Endothelial cell of umbilical vein (primary cell): ENCODE measurements at regions not wholly inside any gene's neighbourhood (a gene's known extent, or its start where the extent isn't known, plus 50 kb on each side); places are given as distances from the start of the nearest gene placed in this dataset.

ENCODE experiments used
- BruUV-seq: library from RNA; stranded (reverse); fragments of 400-500 nt; replicated peaks from 2 replicates; lab custom pipeline; 2021; lab: Mats Ljungman, UMichigan
- CTCF ChIA-PET: fragments of 300-600, 350-600 bp; sonication (Branson Sonifier 250); formaldehyde crosslinking; loops from one replicate; lab custom pipeline; 2021; ENCODE audit warnings: antibody characterized with exemption, inconsistent platforms; lab: Charles Lee
- POLR2A ChIA-PET: fragments of 300-600, 350-600 bp; sonication (Branson Sonifier 250); formaldehyde crosslinking; loops from one replicate; lab custom pipeline; 2021; ENCODE audit warnings: antibody characterized with exemption, inconsistent platforms; lab: Charles Lee
- DNase-seq: peaks from one replicate; pipeline ENCODE4 v3.0.0-alpha.2; 2011; ENCODE audit warnings: low read depth, low spot score
- FAIRE-seq: peaks from 2 replicates; lab custom pipeline; 2011; peaks lifted over from hg19 to GRCh38; lab: Jason Lieb, UNC
- H2AFZ ChIP-seq: 2 replicates; pipeline ENCODE4 v1.6.0; 2012; ENCODE audit warnings: low read depth, low read length, control low read depth, inconsistent platforms
- H3K27ac ChIP-seq: 2 replicates; pipeline ENCODE4 v1.5.1; 2011; ENCODE audit warnings: low read depth, mild to moderate bottlenecking, control low read depth, low read length, moderate library complexity; ENCODE audit not compliant: insufficient read depth
- H3K27me3 ChIP-seq, 2 experiments: 2 replicates each; pipeline versions ENCODE4 v1.6.0 to v1.6.1; 2011; ENCODE audit warnings: low read length in 2 of 2, mixed read lengths in 1 of 2; ENCODE audit not compliant: control insufficient read depth in 2 of 2, insufficient read depth in 2 of 2
- H3K36me3 ChIP-seq, 2 experiments: 2 replicates in 1 of 2; 3 replicates in 1 of 2; pipeline ENCODE4 v1.5.1; 2011; ENCODE audit warnings: low read length in 2 of 2, mild to moderate bottlenecking in 1 of 2, moderate library complexity in 1 of 2; ENCODE audit not compliant: control insufficient read depth in 2 of 2, insufficient read depth in 2 of 2; ENCODE audit errors: extremely low read depth in 1 of 2
- H3K4me1 ChIP-seq: 3 replicates; pipeline ENCODE4 v1.5.1; 2011; ENCODE audit warnings: mild to moderate bottlenecking, low read length; ENCODE audit not compliant: control insufficient read depth, insufficient read depth; ENCODE audit errors: extremely low read depth
- H3K4me2 ChIP-seq: 2 replicates; pipeline ENCODE4 v1.6.1; 2011; ENCODE audit warnings: low read length, control low read depth, mixed read lengths; ENCODE audit not compliant: insufficient read depth
- H3K4me3 ChIP-seq, 3 experiments: fragments of 200-600 bp in 1 of 3; sonication (generic), shearing (Covaris generic) in 1 of 3; replicated peaks in 1 of 3; 2 replicates each; pipeline ENCODE4 v1.5.1; 2011 to 2016; ENCODE audit warnings: control low read depth in 3 of 3, low read length in 3 of 3, mild to moderate bottlenecking in 2 of 3, inconsistent platforms in 1 of 3, low read depth in 1 of 3, moderate library complexity in 1 of 3; ENCODE audit not compliant: insufficient read depth in 1 of 3
- H3K79me2 ChIP-seq: 2 replicates; pipeline ENCODE4 v1.6.0; 2012; ENCODE audit warnings: low read length, inconsistent platforms; ENCODE audit not compliant: control insufficient read depth, insufficient read depth
- H3K9ac ChIP-seq: replicated peaks from 2 replicates; pipeline ENCODE3; 2011; ENCODE audit warnings: low read length, control low read depth; ENCODE audit not compliant: insufficient read depth; ENCODE audit errors: extremely low read depth
- H3K9me1 ChIP-seq: replicated peaks from 3 replicates; pipeline ENCODE4 v1.6.0; 2011; ENCODE audit warnings: mild to moderate bottlenecking, low read length; ENCODE audit not compliant: control insufficient read depth, insufficient read depth; ENCODE audit errors: extremely low read depth
- H3K9me3 ChIP-seq: replicated peaks from 2 replicates; pipeline ENCODE4 v1.5.1; 2012; ENCODE audit warnings: low read length, inconsistent platforms; ENCODE audit not compliant: control insufficient read depth, insufficient read depth
- H4K20me1 ChIP-seq: replicated peaks from 2 replicates; pipeline ENCODE3; 2011; ENCODE audit warnings: mild to moderate bottlenecking, low read length; ENCODE audit not compliant: control insufficient read depth, insufficient read depth; ENCODE audit errors: extremely low read depth
- GATA2 ChIP-seq: IDR thresholded peaks from 2 replicates; pipeline ENCODE4 v1.7.0; 2011; ENCODE audit warnings: low read depth, mild to moderate bottlenecking, moderate library complexity, mixed read lengths, low read length; ENCODE audit not compliant: insufficient read length, insufficient read depth
- MYC ChIP-seq: IDR thresholded peaks from one replicate; pipeline ENCODE4 v1.6.1; 2011; ENCODE audit warnings: mild to moderate bottlenecking, low read depth, low read length
- POLR2AphosphoS5 ChIP-seq: IDR thresholded peaks from 2 replicates; pipeline ENCODE4 v1.6.1; 2012; ENCODE audit warnings: low read depth, mild to moderate bottlenecking, control low read depth, low read length, moderate library complexity; ENCODE audit not compliant: insufficient read depth
- dilution Hi-C: fragments of 300-500 bp; cut with MboI; formaldehyde crosslinking; loops from one replicate; pipeline ENCODE4 v1.15.0; 2019; ENCODE audit warnings: low sequenced_read_pairs; ENCODE audit not compliant: extremely low pct_ligation_motif_present
- intact Hi-C: fragments of 100-400 bp; cut with micrococcal nuclease; formaldehyde crosslinking; loops from one replicate; pipeline ENCODE4 v1.10.0; 2022
- TF ChIP-seq, protein P1 (sequence below): IDR thresholded peaks from 2 replicates; pipeline ENCODE4 v1.6.1; 2011; ENCODE audit not compliant: insufficient read depth, insufficient read length

DNA sequence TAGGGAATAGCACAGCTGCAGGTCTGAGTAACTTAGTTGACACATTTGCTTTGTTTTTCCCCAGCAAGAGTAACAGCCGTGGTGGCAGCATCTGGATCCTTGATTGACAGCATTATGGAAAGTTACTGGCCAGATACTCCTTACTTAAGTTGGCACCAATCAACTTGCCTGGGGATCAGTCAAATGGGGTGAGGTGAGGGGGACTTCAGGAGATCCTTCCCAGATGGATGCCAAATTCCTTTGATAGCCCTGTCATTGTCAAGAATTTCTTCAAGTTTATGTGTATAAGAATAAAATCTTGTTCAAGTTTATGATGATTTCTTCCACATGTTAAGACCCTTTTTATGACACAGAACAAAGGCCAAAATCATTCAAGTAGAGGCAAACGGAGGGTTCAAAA lies 618.4 kb downstream of the SLC6A15 start:
- Histone ChIP-seq H3K4me1 (no peaks in the 10 kb centered on the region), H3K27ac (no peak overlapping the region), H3K9me1 (peaks cover 4% of the 10 kb centered on the region), H3K4me2 (no peak overlapping the region), H3K27me3 (no peaks in the 10 kb centered on the region), H3K9ac (no peak overlapping the region), H3K36me3 (no peaks in the 10 kb centered on the region), H3K4me3 (no peak overlapping the region), H3K9me3 (no peaks in the 10 kb centered on the region), H4K20me1 (no peaks in the 10 kb centered on the region), H3K79me2 (no peaks in the 10 kb centered on the region), H2AFZ (no peak overlapping the region)
- dilution Hi-C loops (no loop called here), intact Hi-C loops (no loop called here)
- DNase-seq: no peak
- FAIRE-seq: no peak
- ChIA-PET POLR2A (no interaction called here), CTCF (interaction anchor here (1.6 kb wide), 1 partner anchor 54 kb away, joined by 3 read pairs; no protein-coding TSS in a partner anchor)
- TF ChIP-seq POLR2AphosphoS5 (no peak), MYC (no peak)
- TF ChIP-seq, protein P1, sequence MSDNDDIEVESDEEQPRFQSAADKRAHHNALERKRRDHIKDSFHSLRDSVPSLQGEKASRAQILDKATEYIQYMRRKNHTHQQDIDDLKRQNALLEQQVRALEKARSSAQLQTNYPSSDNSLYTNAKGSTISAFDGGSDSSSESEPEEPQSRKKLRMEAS: no peak
- BruUV-seq: no TSS peak

DNA sequence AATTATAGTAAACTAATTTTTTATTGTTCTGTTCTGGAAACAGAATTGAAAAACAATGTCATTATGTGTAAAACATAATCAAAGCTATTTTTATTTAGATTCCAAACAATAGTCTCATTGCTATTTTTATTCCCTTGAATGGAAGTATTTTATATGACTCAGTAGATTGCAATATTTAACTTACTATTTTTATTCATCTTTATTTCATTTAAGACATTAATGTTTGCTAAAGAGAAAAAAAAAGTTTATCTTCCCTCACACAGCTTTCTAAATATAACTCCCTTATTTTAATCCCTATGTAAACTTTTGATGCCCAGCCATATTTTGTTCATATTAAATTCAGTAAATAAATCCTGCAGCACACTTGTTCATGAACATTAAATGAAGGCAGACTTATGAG lies 622.4 kb downstream of the SLC6A15 start:
- DNase-seq: no peak
- TF ChIP-seq GATA2: no peak
- Histone ChIP-seq H3K79me2 (no peaks in the 10 kb centered on the region), H3K9me1 (peaks cover 4% of the 10 kb centered on the region), H3K4me1 (no peaks in the 10 kb centered on the region), H3K4me2 (no peak overlapping the region), H3K27ac (no peak overlapping the region), H3K4me3 (no peak overlapping the region), H3K36me3 (no peaks in the 10 kb centered on the region), H3K9ac (no peak overlapping the region), H3K9me3 (no peaks in the 10 kb centered on the region), H4K20me1 (no peaks in the 10 kb centered on the region), H3K27me3 (no peaks in the 10 kb centered on the region), H2AFZ (no peak overlapping the region)
- no peak for FAIRE-seq
- POLR2A ChIA-PET: no interaction called here
- intact Hi-C loops: no loop called here
- dilution Hi-C loops: no loop called here
- CTCF ChIA-PET: no interaction called here
- BruUV-seq: no TSS peak
